ENCODE measurements at regions not wholly inside any gene's neighbourhood (a gene's known extent, or its start where the extent isn't known, plus 50 kb on each side); places are given as distances from the start of the nearest gene placed in this dataset.

DNA sequence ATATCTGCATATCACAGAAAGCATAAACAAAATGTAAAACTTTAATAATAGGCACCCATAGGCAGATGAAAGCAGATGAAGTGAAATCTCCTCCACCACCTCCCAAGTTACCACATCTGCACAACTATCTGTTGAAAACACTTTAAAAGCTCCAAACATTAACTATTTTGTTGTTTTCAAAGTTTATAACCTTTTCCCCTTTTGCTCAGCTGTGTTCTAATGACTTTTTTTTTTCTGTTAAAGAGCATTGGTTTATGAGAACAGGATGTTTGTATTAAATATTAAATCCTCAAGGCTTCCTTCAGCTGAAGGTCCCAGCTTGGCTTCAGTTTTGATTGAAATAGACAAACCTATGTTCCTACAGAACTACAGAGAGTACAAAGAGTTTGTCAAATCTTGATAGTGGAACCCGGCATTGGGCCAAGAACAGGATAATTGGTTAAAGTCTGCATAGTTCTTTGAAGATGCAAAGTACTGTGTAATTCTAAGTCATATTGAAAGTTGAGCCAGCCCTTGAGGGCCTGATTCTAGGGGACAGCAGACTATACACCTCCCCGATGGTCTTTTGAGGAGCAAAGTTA, 255.1 kb upstream of the JAG1 start:
- in situ Hi-C loops (cut with HindIII; ENCODE audit: low pct_ligation_motif_present, low sequenced_read_pairs) = no loop called here
- H3K36me3 ChIP-seq (replicated peaks) = no peaks in the 10 kb centered on the region
- no peaks in the 10 kb centered on the region for H3K27me3 ChIP-seq (replicated peaks)
- peak; percentile 43 for DNase-seq
- TF ChIP-seq, protein P1, sequence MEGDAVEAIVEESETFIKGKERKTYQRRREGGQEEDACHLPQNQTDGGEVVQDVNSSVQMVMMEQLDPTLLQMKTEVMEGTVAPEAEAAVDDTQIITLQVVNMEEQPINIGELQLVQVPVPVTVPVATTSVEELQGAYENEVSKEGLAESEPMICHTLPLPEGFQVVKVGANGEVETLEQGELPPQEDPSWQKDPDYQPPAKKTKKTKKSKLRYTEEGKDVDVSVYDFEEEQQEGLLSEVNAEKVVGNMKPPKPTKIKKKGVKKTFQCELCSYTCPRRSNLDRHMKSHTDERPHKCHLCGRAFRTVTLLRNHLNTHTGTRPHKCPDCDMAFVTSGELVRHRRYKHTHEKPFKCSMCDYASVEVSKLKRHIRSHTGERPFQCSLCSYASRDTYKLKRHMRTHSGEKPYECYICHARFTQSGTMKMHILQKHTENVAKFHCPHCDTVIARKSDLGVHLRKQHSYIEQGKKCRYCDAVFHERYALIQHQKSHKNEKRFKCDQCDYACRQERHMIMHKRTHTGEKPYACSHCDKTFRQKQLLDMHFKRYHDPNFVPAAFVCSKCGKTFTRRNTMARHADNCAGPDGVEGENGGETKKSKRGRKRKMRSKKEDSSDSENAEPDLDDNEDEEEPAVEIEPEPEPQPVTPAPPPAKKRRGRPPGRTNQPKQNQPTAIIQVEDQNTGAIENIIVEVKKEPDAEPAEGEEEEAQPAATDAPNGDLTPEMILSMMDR (IDR thresholded peaks at IDR 0.05; ENCODE audit: low read depth, low read length, missing control alignments) = no peak
- no peak overlapping the region for H3K27ac ChIP-seq
- H3K4me3 ChIP-seq (ENCODE audit: low read depth, low read length) = no peak overlapping the region

DNA sequence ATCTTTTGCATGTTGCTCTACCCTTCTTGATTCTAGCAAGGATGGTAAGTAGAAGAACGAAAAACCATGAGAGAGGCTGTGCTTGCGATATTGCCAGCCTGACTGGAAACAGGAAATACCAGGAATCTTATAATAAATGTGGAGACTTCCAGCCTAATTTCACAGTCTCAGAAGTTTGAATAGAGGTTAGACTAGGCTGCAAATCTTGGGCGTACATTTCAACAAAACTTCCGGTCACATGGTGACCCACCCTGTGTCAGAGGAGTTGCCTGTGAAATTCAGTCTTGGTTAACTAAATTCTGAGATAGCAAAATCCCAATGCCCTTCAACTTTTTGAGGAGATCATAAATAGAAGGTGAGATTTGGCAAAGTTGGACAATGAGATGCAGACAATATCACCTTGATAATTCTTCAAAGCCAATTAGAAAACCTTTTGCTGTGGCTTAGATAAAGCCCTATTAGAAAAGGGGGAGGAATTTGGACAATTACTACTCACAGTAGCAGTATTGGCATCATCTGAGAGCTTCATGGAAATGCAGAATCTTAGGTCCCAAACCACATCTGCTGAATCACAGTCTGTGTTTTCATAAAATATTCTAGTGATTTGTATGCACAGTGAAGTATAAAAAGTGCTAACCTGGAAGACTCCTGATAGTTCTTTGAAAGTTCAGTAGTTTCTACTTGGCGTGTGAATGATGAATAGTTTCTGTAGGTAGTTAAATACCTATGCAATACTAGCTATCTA, 262.0 kb upstream of the JAG1 start:
- H3K4me3 ChIP-seq (ENCODE audit: low read depth, low read length) = no peak overlapping the region
- in situ Hi-C loops (cut with HindIII; ENCODE audit: low pct_ligation_motif_present, low sequenced_read_pairs) = no loop called here
- H3K27ac ChIP-seq = no peak overlapping the region
- no peak for DNase-seq
- no peaks in the 10 kb centered on the region for H3K36me3 ChIP-seq (replicated peaks)
- H3K27me3 ChIP-seq (replicated peaks) = no peaks in the 10 kb centered on the region
- TF ChIP-seq, protein P1 (IDR thresholded peaks at IDR 0.05; ENCODE audit: low read depth, low read length, missing control alignments) = no peak

DNA sequence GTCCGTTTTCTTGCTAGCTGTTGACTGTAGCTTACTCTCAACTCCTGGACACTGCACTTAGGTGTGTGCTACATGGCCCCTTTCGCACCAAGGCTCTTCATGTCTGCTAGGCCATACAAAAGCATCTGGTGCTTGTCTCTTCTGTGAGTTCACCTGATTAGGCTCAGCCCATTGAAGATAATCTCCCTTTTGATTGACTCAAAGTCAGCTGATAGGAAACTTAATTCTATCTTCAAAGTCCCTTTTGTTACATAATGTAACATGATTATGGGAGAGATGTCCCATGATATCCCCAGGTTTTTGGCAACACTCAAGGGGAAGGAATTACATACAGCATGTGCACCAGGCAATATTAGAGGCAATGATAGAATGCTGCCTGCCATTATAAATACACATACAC, 263.0 kb upstream of the JAG1 start:
- Histone ChIP-seq H3K4me3 (ENCODE audit: low read depth, low read length) (no peak overlapping the region), H3K27ac (no peak overlapping the region), H3K36me3 (replicated peaks) (no peaks in the 10 kb centered on the region), H3K27me3 (replicated peaks) (no peaks in the 10 kb centered on the region)
- DNase-seq = no peak
- in situ Hi-C loops (cut with HindIII; ENCODE audit: low pct_ligation_motif_present, low sequenced_read_pairs) = no loop called here
- TF ChIP-seq, protein P1 (IDR thresholded peaks at IDR 0.05; ENCODE audit: low read depth, low read length, missing control alignments) = no peak

DNA sequence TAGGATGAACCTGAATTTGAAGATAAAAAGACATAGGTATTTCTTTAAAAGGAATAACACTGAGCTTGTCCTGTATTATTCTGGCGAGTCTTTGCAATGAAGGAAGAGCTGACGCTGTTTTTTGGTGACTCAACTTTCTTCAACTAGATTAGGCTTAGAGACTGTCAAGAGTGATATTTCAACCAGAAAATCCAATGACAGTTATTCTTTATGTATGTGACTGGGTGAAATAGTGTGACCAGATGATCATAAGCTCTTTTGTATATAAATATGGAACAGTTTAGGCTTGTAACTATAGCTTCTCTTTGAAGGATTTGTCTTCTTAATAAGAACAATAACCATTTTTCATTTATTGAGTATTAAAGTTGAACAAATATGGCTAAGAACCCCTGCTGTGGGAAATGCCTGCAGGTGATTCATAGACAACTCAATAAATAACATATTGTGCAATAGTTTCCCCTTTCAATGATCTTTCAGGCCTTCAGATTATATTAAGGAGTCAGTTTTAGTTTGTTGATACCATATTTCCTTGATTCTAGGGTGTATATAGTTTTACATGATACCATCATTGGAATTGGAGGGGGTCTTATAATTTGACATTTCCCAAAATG, 265.6 kb upstream of the JAG1 start:
- in situ Hi-C loops (cut with HindIII; ENCODE audit: low pct_ligation_motif_present, low sequenced_read_pairs) = no loop called here
- TF ChIP-seq, protein P1 (IDR thresholded peaks at IDR 0.05; ENCODE audit: low read depth, low read length, missing control alignments) = no peak
- H3K36me3 ChIP-seq (replicated peaks) = no peaks in the 10 kb centered on the region
- H3K4me3 ChIP-seq (ENCODE audit: low read depth, low read length) = no peak overlapping the region
- H3K27ac ChIP-seq = no peak overlapping the region
- DNase-seq = peak; percentile 43
- no peaks in the 10 kb centered on the region for H3K27me3 ChIP-seq (replicated peaks)

DNA sequence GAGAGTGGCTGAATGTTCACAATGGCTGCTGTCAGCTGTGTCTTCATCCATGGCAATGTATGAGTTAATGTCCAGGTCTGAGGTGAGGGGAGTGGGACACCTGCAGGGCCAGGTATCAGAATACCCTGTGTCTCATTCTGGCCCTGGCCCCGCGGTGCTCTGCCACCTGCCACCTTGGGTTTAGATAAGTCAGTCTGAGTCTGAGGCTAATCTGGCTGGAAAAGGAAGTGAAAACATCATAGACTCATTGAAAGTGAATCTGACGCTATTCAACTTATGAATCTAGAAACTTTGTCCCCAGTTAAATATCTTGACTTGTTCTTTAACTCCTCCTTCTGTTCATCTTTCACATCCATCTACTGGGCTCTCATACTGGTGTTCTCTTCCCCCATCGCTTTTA, 267.1 kb upstream of the JAG1 start:
- no peaks in the 10 kb centered on the region for H3K27me3 ChIP-seq (replicated peaks)
- H3K4me3 ChIP-seq (ENCODE audit: low read depth, low read length) = no peak overlapping the region
- no peaks in the 10 kb centered on the region for H3K36me3 ChIP-seq (replicated peaks)
- in situ Hi-C loops (cut with HindIII; ENCODE audit: low pct_ligation_motif_present, low sequenced_read_pairs) = no loop called here
- TF ChIP-seq, protein P1 (IDR thresholded peaks at IDR 0.05; ENCODE audit: low read depth, low read length, missing control alignments) = no peak
- no peak overlapping the region for H3K27ac ChIP-seq
- DNase-seq = no peak
